A673 (cell line): ENCODE measurements at regions not wholly inside any gene's neighbourhood (a gene's known extent, or its start where the extent isn't known, plus 50 kb on each side); places are given as distances from the start of the nearest gene placed in this dataset.

ENCODE experiments used
- EZH2 ChIP-seq: fragments of 200-600 bp; sonication (generic); IDR thresholded peaks from 2 replicates; pipeline ENCODE4 v1.6.1; 2017; ENCODE audit warnings: borderline replicate concordance, low read depth, mild to moderate bottlenecking, mixed read lengths, antibody characterized with exemption, low read length; ENCODE audit not compliant: poor library complexity, severe bottlenecking
- TF ChIP-seq, protein P1 (sequence below): fragments of 300-800, 200-600 bp; sonication (generic); conservative IDR thresholded peaks from 2 replicates; pipeline ENCODE4 v1.5.1; 2017; ENCODE audit warnings: low read depth, mild to moderate bottlenecking, antibody characterized with exemption, low read length, moderate library complexity, mixed read lengths

DNA sequence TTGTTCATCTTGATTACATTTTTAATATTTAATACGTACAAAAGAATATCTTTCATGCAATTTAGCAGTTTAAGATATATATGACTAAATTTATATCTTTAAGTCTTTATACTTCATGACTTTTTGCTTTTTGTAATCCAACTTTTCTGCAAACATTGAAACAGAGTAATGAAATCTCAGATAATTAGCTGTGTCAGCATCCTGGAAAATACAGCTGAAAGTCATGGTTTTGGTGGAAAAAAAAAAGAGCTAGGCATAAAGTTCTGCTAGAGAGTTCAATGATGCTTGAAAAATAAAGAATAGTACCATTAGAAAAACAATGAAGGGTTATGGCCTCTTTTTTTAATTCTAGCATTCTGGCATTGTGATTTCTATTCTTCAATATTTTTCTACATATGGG is 387.4 kb upstream of the ROBO2 start:
- TF ChIP-seq, protein P1, sequence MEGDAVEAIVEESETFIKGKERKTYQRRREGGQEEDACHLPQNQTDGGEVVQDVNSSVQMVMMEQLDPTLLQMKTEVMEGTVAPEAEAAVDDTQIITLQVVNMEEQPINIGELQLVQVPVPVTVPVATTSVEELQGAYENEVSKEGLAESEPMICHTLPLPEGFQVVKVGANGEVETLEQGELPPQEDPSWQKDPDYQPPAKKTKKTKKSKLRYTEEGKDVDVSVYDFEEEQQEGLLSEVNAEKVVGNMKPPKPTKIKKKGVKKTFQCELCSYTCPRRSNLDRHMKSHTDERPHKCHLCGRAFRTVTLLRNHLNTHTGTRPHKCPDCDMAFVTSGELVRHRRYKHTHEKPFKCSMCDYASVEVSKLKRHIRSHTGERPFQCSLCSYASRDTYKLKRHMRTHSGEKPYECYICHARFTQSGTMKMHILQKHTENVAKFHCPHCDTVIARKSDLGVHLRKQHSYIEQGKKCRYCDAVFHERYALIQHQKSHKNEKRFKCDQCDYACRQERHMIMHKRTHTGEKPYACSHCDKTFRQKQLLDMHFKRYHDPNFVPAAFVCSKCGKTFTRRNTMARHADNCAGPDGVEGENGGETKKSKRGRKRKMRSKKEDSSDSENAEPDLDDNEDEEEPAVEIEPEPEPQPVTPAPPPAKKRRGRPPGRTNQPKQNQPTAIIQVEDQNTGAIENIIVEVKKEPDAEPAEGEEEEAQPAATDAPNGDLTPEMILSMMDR: no peak
- TF ChIP-seq EZH2: no peak
